ENCODE measurements at regions not wholly inside any gene's neighbourhood (a gene's known extent, or its start where the extent isn't known, plus 50 kb on each side); places are given as distances from the start of the nearest gene placed in this dataset.

GRCh38 chr3:54032598-54032997 is 89.8 kb upstream of the CACNA2D3 start:
- TF ChIP-seq CTCF (IDR thresholded peaks at IDR 0.05) (no peak), EP300 (IDR thresholded peaks at IDR 0.05) (no peak), POLR2A (IDR thresholded peaks at IDR 0.05; ENCODE audit: low read depth) (no peak)
